Transverse colon (tissue), 3 donors: ENCODE measurements at regions not wholly inside any gene's neighbourhood (a gene's known extent, or its start where the extent isn't known, plus 50 kb on each side); places are given as distances from the start of the nearest gene placed in this dataset.

ENCODE experiments used
- POLR2A ChIP-seq: fragments of 450-650 bp; IDR thresholded peaks from one replicate; pipeline ENCODE4 v1.6.1; 2016; ENCODE audit warnings: antibody characterized with exemption, mild to moderate bottlenecking, moderate library complexity
- TF ChIP-seq, protein P1 (sequence below), 5 experiments: fragments of 200-600 bp in 3 of 5; fragments of 450-650 bp in 2 of 5; sonication (generic) in 3 of 5; IDR thresholded peaks; 1 replicate in 2 of 5; 2 replicates in 3 of 5; pipeline ENCODE4 v1.5.1; 2016 to 2017; ENCODE audit warnings: antibody characterized with exemption in 5 of 5, inconsistent platforms in 3 of 5, mild to moderate bottlenecking in 2 of 5, moderate library complexity in 1 of 5

DNA sequence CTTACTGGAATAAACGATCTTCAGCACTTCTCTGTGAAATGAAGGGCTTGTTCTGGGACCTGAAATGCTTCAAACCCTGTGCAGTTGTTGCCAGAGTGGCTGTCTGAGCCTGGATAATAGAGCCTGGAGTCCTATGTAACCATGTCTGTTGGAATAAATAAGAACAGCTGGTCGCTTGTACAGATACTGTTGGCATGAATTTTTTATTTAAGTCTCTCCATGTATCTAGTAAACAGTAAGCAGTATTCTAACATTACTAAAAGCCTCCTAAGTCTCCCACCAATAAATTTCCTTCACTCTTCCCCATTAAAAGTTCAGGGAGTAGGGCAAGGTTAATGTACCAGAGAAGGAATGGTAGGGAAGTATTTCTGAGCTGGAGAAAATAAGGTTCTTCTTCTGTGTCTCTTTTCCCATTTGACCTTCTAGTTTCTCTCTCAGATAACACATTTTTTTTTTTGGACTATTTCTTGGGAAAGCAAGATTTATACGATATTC, 227.5 kb downstream of the PRL start:
- TF ChIP-seq POLR2A: no peak
- TF ChIP-seq, protein P1, sequence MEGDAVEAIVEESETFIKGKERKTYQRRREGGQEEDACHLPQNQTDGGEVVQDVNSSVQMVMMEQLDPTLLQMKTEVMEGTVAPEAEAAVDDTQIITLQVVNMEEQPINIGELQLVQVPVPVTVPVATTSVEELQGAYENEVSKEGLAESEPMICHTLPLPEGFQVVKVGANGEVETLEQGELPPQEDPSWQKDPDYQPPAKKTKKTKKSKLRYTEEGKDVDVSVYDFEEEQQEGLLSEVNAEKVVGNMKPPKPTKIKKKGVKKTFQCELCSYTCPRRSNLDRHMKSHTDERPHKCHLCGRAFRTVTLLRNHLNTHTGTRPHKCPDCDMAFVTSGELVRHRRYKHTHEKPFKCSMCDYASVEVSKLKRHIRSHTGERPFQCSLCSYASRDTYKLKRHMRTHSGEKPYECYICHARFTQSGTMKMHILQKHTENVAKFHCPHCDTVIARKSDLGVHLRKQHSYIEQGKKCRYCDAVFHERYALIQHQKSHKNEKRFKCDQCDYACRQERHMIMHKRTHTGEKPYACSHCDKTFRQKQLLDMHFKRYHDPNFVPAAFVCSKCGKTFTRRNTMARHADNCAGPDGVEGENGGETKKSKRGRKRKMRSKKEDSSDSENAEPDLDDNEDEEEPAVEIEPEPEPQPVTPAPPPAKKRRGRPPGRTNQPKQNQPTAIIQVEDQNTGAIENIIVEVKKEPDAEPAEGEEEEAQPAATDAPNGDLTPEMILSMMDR (IDR thresholded peaks at IDR 0.05): no peak
